SK-N-MC (cell line): ENCODE measurements at regions not wholly inside any gene's neighbourhood (a gene's known extent, or its start where the extent isn't known, plus 50 kb on each side); places are given as distances from the start of the nearest gene placed in this dataset.

Experiments used
- EZH2 ChIP-seq: fragments of 200-600 bp; sonication (generic); IDR thresholded peaks from one replicate; pipeline ENCODE4 v1.6.1; 2017; ENCODE audit warnings: antibody characterized with exemption
- POLR2AphosphoS5 ChIP-seq: IDR thresholded peaks from 2 replicates; pipeline ENCODE4 v1.6.1; 2012; ENCODE audit warnings: mild to moderate bottlenecking, low read depth, low read length, borderline replicate concordance

- TF ChIP-seq EZH2: no peak
- no peak for TF ChIP-seq POLR2AphosphoS5
Observed at GRCh38 chr2:120947327-120947726, 211.7 kb downstream of the GLI2 start.
